ENCODE measurements at regions not wholly inside any gene's neighbourhood (a gene's known extent, or its start where the extent isn't known, plus 50 kb on each side); places are given as distances from the start of the nearest gene placed in this dataset.

- ATAC-seq (ENCODE audit: insufficient read depth, low FRiP score) (no peak), DNase-seq (peak; percentile 75 to 95 (median 90))
- peaks cover 0 to 13% (median 0%) of the 10 kb centered on the region in 5 donors for H3K4me1 ChIP-seq (ENCODE audit: control insufficient read depth in 5 of 5, insufficient read depth in 5 of 5, low read length in 5 of 5)
- H3K9me3 ChIP-seq (ENCODE audit: control insufficient read depth in 4 of 4, insufficient read depth in 3 of 4, low read length in 3 of 4): no peaks in the 10 kb centered on the region
- H3K36me3 ChIP-seq (ENCODE audit: control insufficient read depth in 4 of 4, insufficient read depth in 4 of 4, low read length in 4 of 4): no peaks in the 10 kb centered on the region
- H3K9ac ChIP-seq (ENCODE audit: insufficient read depth in 1 of 2, low read length in 2 of 2): no peak overlapping the region
- H3K27me3 ChIP-seq (ENCODE audit: control insufficient read depth in 3 of 3, insufficient read depth in 3 of 3, low read length in 2 of 3): no peaks in the 10 kb centered on the region
- H3K4me3 ChIP-seq: no peak overlapping the region
- TF ChIP-seq CTCF (IDR thresholded peaks at IDR 0.05; ENCODE audit: control extremely low read depth, extremely low read depth): no peak
- no peak overlapping the region for H3K27ac ChIP-seq (ENCODE audit: low read depth in 1 of 2, low read length in 1 of 2)
- WGBS, 2 donors: 72 to 85% methylated on average over 7 of the region's 7 CpGs
These were observed 241.8 kb upstream of the PRDM1 start for GRCh38 chr6:105844275-105844883.

- H3K36me3 ChIP-seq (ENCODE audit: control insufficient read depth in 4 of 4, insufficient read depth in 4 of 4, low read length in 4 of 4): no peaks in the 10 kb centered on the region
- no peak overlapping the region for H3K9ac ChIP-seq (ENCODE audit: insufficient read depth in 1 of 2, low read length in 2 of 2)
- no peaks in the 10 kb centered on the region for H3K9me3 ChIP-seq (ENCODE audit: control insufficient read depth in 4 of 4, insufficient read depth in 3 of 4, low read length in 3 of 4)
- no peak overlapping the region for H3K27ac ChIP-seq (ENCODE audit: low read depth in 1 of 2, low read length in 1 of 2)
- peaks cover 0 to 7% (median 1%) of the 10 kb centered on the region in 5 donors for H3K4me1 ChIP-seq (ENCODE audit: control insufficient read depth in 5 of 5, insufficient read depth in 5 of 5, low read length in 5 of 5)
- DNase-seq (no peak), ATAC-seq (ENCODE audit: insufficient read depth, low FRiP score) (no peak)
- no peak overlapping the region for H3K4me3 ChIP-seq
- H3K27me3 ChIP-seq (ENCODE audit: control insufficient read depth in 3 of 3, insufficient read depth in 3 of 3, low read length in 2 of 3): no peaks in the 10 kb centered on the region
- TF ChIP-seq CTCF (IDR thresholded peaks at IDR 0.05; ENCODE audit: control extremely low read depth, extremely low read depth): no peak
These were observed 246.9 kb upstream of the PRDM1 start for GRCh38 chr6:105839266-105839665.

- 20 to 31% methylated on average over 1 of the region's 1 CpG for WGBS, 2 donors
- no peak for ATAC-seq (ENCODE audit: insufficient read depth, low FRiP score)
These were observed 248.0 kb upstream of the PRDM1 start for GRCh38 chr6:105838171-105838570.

More at GRCh38 chr6:105838171-105838570, 248.0 kb upstream of the PRDM1 start:
- Histone ChIP-seq H3K36me3 (ENCODE audit: control insufficient read depth in 4 of 4, insufficient read depth in 4 of 4, low read length in 4 of 4) (no peaks in the 10 kb centered on the region), H3K9ac (ENCODE audit: insufficient read depth in 1 of 2, low read length in 2 of 2) (no peak overlapping the region), H3K27ac (ENCODE audit: low read depth in 1 of 2, low read length in 1 of 2) (no peak overlapping the region), H3K4me3 (no peak overlapping the region), H3K9me3 (ENCODE audit: control insufficient read depth in 4 of 4, insufficient read depth in 3 of 4, low read length in 3 of 4) (no peaks in the 10 kb centered on the region), H3K27me3 (ENCODE audit: control insufficient read depth in 3 of 3, insufficient read depth in 3 of 3, low read length in 2 of 3) (no peaks in the 10 kb centered on the region), H3K4me1 (ENCODE audit: control insufficient read depth in 5 of 5, insufficient read depth in 5 of 5, low read length in 5 of 5) (peaks cover 0 to 5% (median 0%) of the 10 kb centered on the region in 5 donors)
- DNase-seq: peak in 1 of 3 donors; percentile 25
- no peak for TF ChIP-seq CTCF (IDR thresholded peaks at IDR 0.05; ENCODE audit: control extremely low read depth, extremely low read depth)
